ENCODE measurements at regions not wholly inside any gene's neighbourhood (a gene's known extent, or its start where the extent isn't known, plus 50 kb on each side); places are given as distances from the start of the nearest gene placed in this dataset.
A peak's percentile ranks its signal among the peaks of the same experiment; 100 is the strongest.
"Not testable (repeated sequence)": the region's sequence is repeated elsewhere in the genome, so short reads cannot be mapped to it uniquely, and the experiment has no call there.

GRCh38 chr17:70968302-70968701, 799.0 kb downstream of the KCNJ2 start:
- DNase-seq = no peak

GRCh38 chr17:70969521-70970034, 800.2 kb downstream of the KCNJ2 start:
- DNase-seq = no peak

GRCh38 chr17:70976447-70976846, 807.1 kb downstream of the KCNJ2 start:
- no peak for DNase-seq

- DNase-seq = no peak
Measured at GRCh38 chr17:70984873-70985272, 815.5 kb downstream of the KCNJ2 start.

- DNase-seq = no peak
Measured at GRCh38 chr17:70987867-70988340, 818.6 kb downstream of the KCNJ2 start.

- no peak for DNase-seq
Measured at GRCh38 chr17:70988622-70989021, 819.3 kb downstream of the KCNJ2 start.

- DNase-seq = no peak
Measured at GRCh38 chr17:70989280-70989679, 819.9 kb downstream of the KCNJ2 start.

- no peak for DNase-seq
Measured at GRCh38 chr17:70994194-70994593, 824.9 kb downstream of the KCNJ2 start.

- DNase-seq = no peak
Measured at GRCh38 chr17:70995997-70996396, 826.7 kb downstream of the KCNJ2 start.

GRCh38 chr17:71003736-71004135, 834.4 kb downstream of the KCNJ2 start:
- DNase-seq = no peak

GRCh38 chr17:71004413-71004812, 835.1 kb downstream of the KCNJ2 start:
- no peak for DNase-seq

GRCh38 chr17:71011391-71011790, 842.1 kb downstream of the KCNJ2 start:
- DNase-seq = no peak

- no peak for DNase-seq
Measured at GRCh38 chr17:71019699-71020098, 850.4 kb downstream of the KCNJ2 start.

- no peak for DNase-seq
Measured at GRCh38 chr17:71022758-71023157, 853.4 kb downstream of the KCNJ2 start.

- DNase-seq = no peak
Measured at GRCh38 chr17:71023249-71024030, 854.1 kb downstream of the KCNJ2 start.

GRCh38 chr17:71024172-71024571, 854.8 kb downstream of the KCNJ2 start:
- no peak for DNase-seq

GRCh38 chr17:71024969-71025368, 855.6 kb downstream of the KCNJ2 start:
- DNase-seq = no peak

- no peak for DNase-seq
Measured at GRCh38 chr17:71029246-71029645, 859.9 kb downstream of the KCNJ2 start.

GRCh38 chr17:71031286-71031685, 862.0 kb downstream of the KCNJ2 start:
- DNase-seq = not testable (repeated sequence)

- peak; percentile 99 for DNase-seq
Measured at GRCh38 chr17:71032746-71033273, 863.5 kb downstream of the KCNJ2 start.

GRCh38 chr17:71033336-71033735, 864.0 kb downstream of the KCNJ2 start:
- peak; percentile 76 for DNase-seq

GRCh38 chr17:71035226-71035625, 865.9 kb downstream of the KCNJ2 start:
- no peak for DNase-seq

- DNase-seq = no peak
Measured at GRCh38 chr17:71037386-71037785, 868.1 kb downstream of the KCNJ2 start.

GRCh38 chr17:71039391-71039790, 870.1 kb downstream of the KCNJ2 start:
- no peak for DNase-seq
